Fibroblast of upper back skin (primary cell): ENCODE measurements at regions not wholly inside any gene's neighbourhood (a gene's known extent, or its start where the extent isn't known, plus 50 kb on each side); places are given as distances from the start of the nearest gene placed in this dataset.

ENCODE experiments used
- DNase-seq: peaks from one replicate; pipeline ENCODE4 v3.0.0-alpha.2; 2013

GRCh38 chr7:25638590-25639244, 410.4 kb upstream of the NPVF start:
- DNase-seq: no peak

DNA sequence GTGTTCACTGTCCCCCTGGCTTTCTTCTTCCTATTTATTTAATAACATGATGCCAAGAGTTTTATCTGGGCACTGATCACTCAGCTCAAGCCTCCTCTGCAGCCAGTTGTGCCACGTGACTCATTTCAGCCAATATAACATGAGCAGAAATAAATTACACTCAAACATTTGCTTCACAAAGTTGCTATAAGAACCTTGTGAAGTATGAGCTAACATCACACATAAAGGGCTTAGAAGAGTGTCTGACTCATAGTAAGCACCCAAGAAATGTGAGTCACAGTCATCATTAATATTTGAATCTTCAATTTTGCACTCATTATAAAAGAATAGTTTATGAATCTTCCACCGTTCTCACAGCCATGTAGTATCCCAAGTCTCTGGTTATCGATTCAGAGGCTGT, 414.6 kb upstream of the NPVF start:
- no peak for DNase-seq

GRCh38 chr7:25643286-25643685, 415.0 kb upstream of the NPVF start:
- no peak for DNase-seq

- no peak for DNase-seq
Observed at GRCh38 chr7:25643770-25644394, 415.6 kb upstream of the NPVF start.

- no peak for DNase-seq
Observed at GRCh38 chr7:25646726-25647413, 418.6 kb upstream of the NPVF start.

DNA sequence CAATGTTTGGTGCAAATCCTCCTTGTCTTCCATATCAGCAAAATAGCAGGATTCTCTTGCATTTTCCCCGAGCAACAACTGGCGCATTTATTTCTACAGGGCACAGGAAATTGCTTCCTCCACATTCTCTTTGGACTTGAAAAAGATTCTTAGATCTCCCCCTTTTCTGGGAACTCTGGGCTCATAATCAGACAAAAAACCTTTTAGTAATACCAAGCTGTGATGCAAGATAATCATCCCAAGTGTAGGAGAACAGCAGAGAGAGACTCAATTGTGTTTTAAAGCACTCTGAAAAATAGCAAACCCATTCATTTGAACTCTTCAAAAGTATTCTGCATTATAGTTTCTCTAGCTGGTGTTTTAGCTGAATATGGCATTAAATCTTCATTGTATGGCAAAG, 419.6 kb upstream of the NPVF start:
- no peak for DNase-seq

GRCh38 chr7:25652366-25652765, 424.1 kb upstream of the NPVF start:
- no peak for DNase-seq

GRCh38 chr7:25653384-25653783, 425.1 kb upstream of the NPVF start:
- DNase-seq: no peak

- no peak for DNase-seq
Observed at GRCh38 chr7:25656071-25656470, 427.8 kb upstream of the NPVF start.

DNA sequence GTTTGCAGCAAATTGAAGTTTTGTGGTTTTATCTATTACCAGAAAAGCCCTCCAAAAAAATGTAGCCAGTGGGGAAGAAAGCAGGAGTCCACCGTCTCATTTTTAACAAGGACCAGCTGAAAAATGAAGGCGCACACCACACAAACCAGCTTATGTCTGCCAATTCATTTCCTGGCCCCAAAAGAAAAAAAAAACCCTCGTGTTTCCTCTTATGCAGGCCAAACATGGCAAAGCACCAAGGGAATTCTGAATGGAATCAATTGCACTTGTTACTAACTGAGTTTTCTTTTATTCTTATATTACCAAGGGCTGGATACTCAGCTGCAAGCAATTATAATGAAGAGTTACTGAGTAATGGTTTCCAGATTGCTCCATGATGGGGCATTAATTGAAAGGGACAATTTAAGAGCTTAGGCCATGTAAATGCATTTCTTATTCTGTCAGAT, 428.3 kb upstream of the NPVF start:
- DNase-seq: peak; percentile 79

GRCh38 chr7:25658375-25658774, 430.1 kb upstream of the NPVF start:
- no peak for DNase-seq

DNA sequence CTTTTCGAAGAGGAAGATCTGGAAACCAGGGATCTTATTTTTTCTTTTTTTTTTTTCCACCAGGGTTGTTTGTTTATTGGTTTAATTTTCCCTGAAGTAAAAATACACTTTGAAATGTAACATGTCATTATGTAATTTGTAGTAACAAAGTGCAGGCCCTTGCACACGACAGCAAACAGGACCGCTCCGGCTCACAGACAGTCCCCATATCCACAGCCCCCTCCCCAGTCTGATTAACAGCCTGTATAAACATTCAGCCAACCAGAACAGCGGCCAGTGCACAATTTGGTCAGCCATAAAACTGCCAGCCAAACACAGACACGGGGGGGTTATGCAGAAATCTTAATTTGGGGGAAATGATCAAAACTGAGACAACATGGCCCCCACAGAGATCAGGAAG, 431.6 kb upstream of the NPVF start:
- no peak for DNase-seq

- no peak for DNase-seq
Observed at GRCh38 chr7:25662841-25663800, 434.8 kb upstream of the NPVF start.

DNA sequence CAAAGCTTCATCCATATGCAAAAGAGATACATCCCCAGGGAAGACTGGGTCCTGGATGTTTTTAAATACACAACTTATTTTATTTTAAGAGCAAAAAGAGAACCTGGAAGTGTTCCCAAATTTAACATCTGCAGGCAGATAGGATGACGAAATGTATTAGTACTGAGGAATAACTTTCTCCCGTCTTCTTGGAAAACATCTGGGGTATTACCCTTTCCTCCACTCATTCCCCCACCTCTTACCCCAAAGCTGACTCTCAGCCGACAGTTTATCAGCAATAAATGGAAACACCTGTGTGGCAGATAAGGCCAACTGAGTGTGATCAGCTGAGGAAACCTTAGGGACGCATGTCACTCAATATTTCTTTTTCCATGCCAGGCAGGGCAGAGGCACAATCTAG, 435.6 kb upstream of the NPVF start:
- no peak for DNase-seq

DNA sequence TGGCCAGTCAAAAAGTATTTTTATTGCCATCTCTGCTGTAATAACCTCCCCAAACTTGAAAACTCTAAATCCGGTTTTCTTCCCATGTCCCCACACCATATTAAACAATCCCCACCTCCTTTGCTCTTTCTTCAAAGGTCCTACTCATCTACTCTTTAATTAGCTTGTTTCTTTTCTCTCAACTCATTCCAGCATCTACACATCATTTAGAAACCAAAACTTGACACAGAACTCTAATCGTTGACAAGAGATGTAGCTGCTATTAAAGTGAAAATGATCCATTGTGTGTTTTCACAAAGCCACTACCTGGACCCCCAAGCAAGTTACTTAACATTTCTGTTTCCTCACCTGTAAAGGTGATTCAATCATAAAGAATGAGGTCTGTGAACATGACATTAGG, 436.3 kb upstream of the NPVF start:
- DNase-seq: no peak

- DNase-seq: no peak
Observed at GRCh38 chr7:25665374-25665773, 437.1 kb upstream of the NPVF start.

DNA sequence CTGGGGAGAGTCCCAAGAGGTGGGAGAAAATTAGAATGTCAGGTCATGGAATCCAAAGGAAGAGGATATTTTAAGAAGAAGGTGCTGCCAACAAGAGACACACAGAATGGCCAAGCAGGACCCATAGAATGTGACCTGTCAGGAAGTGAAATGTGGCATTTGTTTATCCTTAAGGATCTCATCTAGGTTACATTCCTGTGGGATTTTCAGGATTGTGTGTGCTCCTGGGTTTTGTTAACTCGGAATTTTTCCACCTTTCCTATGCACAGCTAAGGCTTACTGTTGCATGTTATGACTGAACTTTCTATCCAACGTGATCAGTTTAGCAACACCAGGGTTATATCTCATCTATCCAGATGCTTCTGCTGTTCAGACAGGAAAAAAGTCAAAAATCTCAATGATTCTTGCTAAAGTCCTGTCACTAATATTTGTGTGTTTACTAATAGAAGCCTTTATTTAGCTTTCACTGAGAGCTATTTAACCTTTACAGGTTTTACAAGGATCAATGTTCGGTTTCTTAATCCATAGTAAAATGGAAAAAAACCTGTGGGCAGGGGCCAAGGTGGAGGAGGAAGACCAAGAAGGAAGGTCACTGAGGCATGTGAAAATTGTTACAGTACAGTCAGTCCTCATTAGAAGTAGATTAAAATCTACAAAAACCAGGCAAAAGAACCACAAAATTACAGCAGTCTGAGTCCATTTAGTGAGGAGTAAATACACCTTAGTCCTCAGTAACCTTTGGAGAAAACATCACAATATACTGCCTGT, 437.8 kb upstream of the NPVF start:
- DNase-seq: no peak

DNA sequence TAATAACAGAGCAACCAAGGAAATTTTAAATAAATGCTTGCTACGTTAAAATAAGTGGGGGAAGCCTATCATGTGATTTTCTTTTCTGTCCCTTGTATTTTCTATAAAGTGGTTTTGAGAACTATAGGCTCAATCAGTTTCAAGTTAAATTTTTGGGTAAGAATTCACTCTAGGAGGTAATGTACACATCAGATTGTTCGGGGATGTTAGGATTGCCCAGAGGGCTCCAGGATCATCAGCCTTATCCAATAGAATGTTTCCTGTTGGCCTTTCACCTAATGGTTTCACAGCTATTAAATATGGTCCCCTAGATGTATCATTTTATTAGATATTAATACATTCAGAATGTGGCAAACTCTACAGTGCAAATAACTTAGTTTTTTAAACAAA, 438.4 kb upstream of the NPVF start:
- no peak for DNase-seq

DNA sequence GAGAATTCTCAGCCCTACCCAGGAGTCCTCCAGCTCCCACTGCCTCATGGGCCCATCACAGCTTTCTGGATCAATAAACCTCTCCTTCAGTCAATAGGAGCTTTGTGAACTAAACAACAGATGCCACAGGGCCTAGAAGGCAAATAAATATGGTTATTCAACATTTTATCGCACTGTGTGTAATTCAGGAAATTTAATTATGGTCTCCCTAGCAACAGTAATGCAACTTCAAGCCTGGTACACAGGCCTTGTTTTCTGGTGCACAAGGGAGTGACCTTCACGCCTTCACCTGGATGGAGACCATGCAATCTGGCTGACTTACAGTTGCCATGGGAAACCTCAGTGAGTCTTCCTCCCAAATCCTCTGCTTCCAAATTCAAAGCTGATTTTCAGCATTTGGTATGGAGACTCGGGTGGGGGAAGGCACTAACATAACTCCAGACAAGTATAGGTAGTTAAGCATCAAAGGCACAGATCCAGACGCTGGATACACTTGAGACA, 441.0 kb upstream of the NPVF start:
- no peak for DNase-seq

- DNase-seq: peak; percentile 18
Observed at GRCh38 chr7:25669961-25670841, 441.9 kb upstream of the NPVF start.

- no peak for DNase-seq
Observed at GRCh38 chr7:25671111-25671510, 442.8 kb upstream of the NPVF start.
